Neutrophil (primary cell): ENCODE measurements at regions not wholly inside any gene's neighbourhood (a gene's known extent, or its start where the extent isn't known, plus 50 kb on each side); places are given as distances from the start of the nearest gene placed in this dataset.

ENCODE experiments used
- H3K27ac ChIP-seq: fragments of 200-600 bp; sonication (generic); 2 replicates; pipeline ENCODE4 v1.5.1; 2016; ENCODE audit warnings: mild to moderate bottlenecking, moderate library complexity
- H3K27me3 ChIP-seq: fragments of 200-600 bp; sonication (generic); 2 replicates; pipeline ENCODE4 v1.6.0; 2016; ENCODE audit warnings: mild to moderate bottlenecking
- H3K36me3 ChIP-seq: fragments of 200-600 bp; sonication (generic); 2 replicates; pipeline ENCODE4 v1.5.1; 2017
- H3K4me1 ChIP-seq, 2 experiments: fragments of 200-600 bp in 1 of 2; sonication (generic) in 1 of 2; 1 replicate in 1 of 2; 2 replicates in 1 of 2; pipeline versions ENCODE4 v1.5.1 to v1.6.1; 2013 to 2016; ENCODE audit warnings: low read depth in 1 of 2, low read length in 1 of 2, mild to moderate bottlenecking in 1 of 2, moderate library complexity in 1 of 2; ENCODE audit not compliant: control insufficient read depth in 1 of 2, insufficient read depth in 1 of 2
- H3K4me3 ChIP-seq, 2 experiments: fragments of 200-600 bp in 1 of 2; sonication (generic) in 1 of 2; 1 replicate in 1 of 2; 2 replicates in 1 of 2; pipeline ENCODE4 v1.5.1; 2013 to 2016; ENCODE audit warnings: low read depth in 1 of 2, low read length in 1 of 2, mild to moderate bottlenecking in 1 of 2, moderate library complexity in 1 of 2
- H3K9me3 ChIP-seq: fragments of 200-600 bp; sonication (generic); 2 replicates; pipeline ENCODE4 v1.5.1; 2016
- TF ChIP-seq, protein P1 (sequence below): fragments of 200-600 bp; sonication (generic); IDR thresholded peaks from 2 replicates; pipeline ENCODE4 v1.5.1; 2016; ENCODE audit warnings: antibody characterized with exemption

DNA sequence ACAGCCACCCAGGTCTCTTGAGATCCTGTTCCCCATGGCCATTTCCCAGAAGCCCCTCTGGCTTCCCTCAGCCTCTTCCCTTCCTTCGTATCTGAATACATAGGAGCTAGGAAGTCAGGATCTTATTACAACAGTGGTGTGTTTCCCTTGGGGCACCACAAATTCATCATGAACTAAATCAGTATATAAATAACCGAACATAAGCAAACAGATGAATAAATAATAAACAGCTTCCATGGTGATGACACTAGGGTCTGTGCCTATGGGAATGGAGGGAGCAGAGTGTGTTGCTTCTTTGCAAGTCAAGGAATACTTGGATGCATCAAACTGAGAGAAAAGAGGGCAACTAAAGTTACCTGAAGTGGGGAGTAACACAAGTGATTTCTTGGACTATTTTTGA is 527.6 kb downstream of the LMO7 start:
- TF ChIP-seq, protein P1, sequence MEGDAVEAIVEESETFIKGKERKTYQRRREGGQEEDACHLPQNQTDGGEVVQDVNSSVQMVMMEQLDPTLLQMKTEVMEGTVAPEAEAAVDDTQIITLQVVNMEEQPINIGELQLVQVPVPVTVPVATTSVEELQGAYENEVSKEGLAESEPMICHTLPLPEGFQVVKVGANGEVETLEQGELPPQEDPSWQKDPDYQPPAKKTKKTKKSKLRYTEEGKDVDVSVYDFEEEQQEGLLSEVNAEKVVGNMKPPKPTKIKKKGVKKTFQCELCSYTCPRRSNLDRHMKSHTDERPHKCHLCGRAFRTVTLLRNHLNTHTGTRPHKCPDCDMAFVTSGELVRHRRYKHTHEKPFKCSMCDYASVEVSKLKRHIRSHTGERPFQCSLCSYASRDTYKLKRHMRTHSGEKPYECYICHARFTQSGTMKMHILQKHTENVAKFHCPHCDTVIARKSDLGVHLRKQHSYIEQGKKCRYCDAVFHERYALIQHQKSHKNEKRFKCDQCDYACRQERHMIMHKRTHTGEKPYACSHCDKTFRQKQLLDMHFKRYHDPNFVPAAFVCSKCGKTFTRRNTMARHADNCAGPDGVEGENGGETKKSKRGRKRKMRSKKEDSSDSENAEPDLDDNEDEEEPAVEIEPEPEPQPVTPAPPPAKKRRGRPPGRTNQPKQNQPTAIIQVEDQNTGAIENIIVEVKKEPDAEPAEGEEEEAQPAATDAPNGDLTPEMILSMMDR: no peak

GRCh38 chr13:76160961-76161925 is 525.1 kb downstream of the LMO7 start:
- H3K27me3 ChIP-seq: no peaks in the 10 kb centered on the region
- no peaks in the 10 kb centered on the region for H3K36me3 ChIP-seq
- H3K9me3 ChIP-seq: no peaks in the 10 kb centered on the region
- H3K27ac ChIP-seq: no peak overlapping the region
- TF ChIP-seq, protein P1: no peak
- no peak overlapping the region for H3K4me3 ChIP-seq
- H3K4me1 ChIP-seq: no peaks in the 10 kb centered on the region

More for the DNA sequence above, 527.6 kb downstream of the LMO7 start:
- H3K4me3 ChIP-seq: no peak overlapping the region
- H3K36me3 ChIP-seq: no peaks in the 10 kb centered on the region
- no peaks in the 10 kb centered on the region for H3K4me1 ChIP-seq
- no peak overlapping the region for H3K27ac ChIP-seq
- H3K9me3 ChIP-seq: no peaks in the 10 kb centered on the region
- H3K27me3 ChIP-seq: no peaks in the 10 kb centered on the region

DNA sequence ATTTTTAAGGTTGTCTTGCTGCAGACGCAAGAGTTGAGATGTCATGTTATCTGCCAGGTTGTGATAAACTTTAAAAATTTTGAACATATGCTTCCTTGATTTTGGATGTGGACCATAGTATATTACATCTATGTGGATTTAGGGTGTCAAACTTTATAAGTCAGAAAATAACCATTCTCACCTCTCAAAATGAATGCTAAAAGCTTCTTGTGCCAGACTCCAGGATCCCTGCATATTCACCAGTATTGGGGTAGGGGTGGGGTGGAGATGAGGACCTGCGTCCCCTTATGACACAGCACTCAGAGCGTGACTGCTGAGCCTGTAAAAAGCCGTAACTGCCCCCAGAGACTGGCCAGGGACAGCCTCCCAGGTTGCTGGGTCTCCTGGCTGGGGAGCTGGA is 524.4 kb downstream of the LMO7 start:
- no peak overlapping the region for H3K27ac ChIP-seq
- no peaks in the 10 kb centered on the region for H3K9me3 ChIP-seq
- no peak overlapping the region for H3K4me3 ChIP-seq
- no peaks in the 10 kb centered on the region for H3K4me1 ChIP-seq
- H3K27me3 ChIP-seq: no peaks in the 10 kb centered on the region
- TF ChIP-seq, protein P1: no peak
- H3K36me3 ChIP-seq: no peaks in the 10 kb centered on the region

- H3K4me1 ChIP-seq: no peaks in the 10 kb centered on the region
- H3K9me3 ChIP-seq: no peaks in the 10 kb centered on the region
- H3K4me3 ChIP-seq: no peak overlapping the region
- TF ChIP-seq, protein P1: no peak
- no peak overlapping the region for H3K27ac ChIP-seq
- no peaks in the 10 kb centered on the region for H3K27me3 ChIP-seq
- no peaks in the 10 kb centered on the region for H3K36me3 ChIP-seq
Measured at GRCh38 chr13:76157926-76158325, 521.8 kb downstream of the LMO7 start.

GRCh38 chr13:76153239-76153638 is 517.1 kb downstream of the LMO7 start:
- H3K27me3 ChIP-seq: no peaks in the 10 kb centered on the region
- H3K27ac ChIP-seq: no peak overlapping the region
- H3K4me1 ChIP-seq: no peaks in the 10 kb centered on the region
- no peak overlapping the region for H3K4me3 ChIP-seq
- no peaks in the 10 kb centered on the region for H3K36me3 ChIP-seq
- TF ChIP-seq, protein P1: no peak
- H3K9me3 ChIP-seq: no peaks in the 10 kb centered on the region
